GM19463 (cell line): ENCODE measurements at regions not wholly inside any gene's neighbourhood (a gene's known extent, or its start where the extent isn't known, plus 50 kb on each side); places are given as distances from the start of the nearest gene placed in this dataset.
"Not testable (repeated sequence)": the region's sequence is repeated elsewhere in the genome, so short reads cannot be mapped to it uniquely, and the experiment has no call there.

Experiments used
- ATAC-seq: cut with Tn5 transposase; IDR thresholded peaks from one replicate; pipeline ENCODE4 v1.9.1; 2021; ENCODE audit warnings: mild to moderate bottlenecking, moderate library complexity; ENCODE audit not compliant: unreplicated experiment

DNA sequence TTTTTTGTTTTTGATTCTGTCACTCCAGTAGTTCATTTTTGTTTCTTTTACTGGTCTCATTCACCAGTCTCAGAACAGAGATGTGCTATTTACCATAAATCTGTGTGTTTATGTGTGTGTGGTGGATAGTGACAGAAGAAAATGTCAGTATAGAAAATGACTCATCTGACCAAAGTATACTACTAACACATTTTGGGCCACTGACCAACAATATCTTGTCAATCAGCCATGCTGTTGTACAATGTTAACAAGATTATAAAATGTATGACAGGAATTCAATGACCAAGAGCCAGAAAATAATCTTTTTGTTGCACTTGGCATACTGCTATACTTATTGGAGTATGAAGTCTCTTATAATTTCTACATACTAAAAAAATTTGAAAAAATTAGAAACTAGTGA, 1081.4 kb upstream of the NRXN1 start:
- no peak for ATAC-seq

DNA sequence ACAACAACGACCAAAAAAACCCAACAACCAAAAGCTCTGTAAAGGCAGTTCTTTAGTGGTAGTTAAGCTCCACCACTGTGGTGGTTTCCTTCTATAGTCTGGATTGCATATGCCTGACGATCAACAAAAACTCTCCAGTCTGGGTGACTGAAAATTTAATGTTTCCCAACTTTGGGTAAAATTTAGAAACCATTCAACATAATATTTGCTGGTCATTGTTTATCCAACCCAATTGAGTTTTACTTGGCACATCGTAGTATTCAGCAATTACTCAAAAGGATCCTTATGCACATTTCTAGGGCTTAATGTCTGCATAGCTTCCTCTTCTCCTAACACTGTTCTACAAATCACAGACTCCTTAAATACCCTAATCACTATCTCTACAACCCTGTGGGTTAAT, 1080.2 kb upstream of the NRXN1 start:
- no peak for ATAC-seq

DNA sequence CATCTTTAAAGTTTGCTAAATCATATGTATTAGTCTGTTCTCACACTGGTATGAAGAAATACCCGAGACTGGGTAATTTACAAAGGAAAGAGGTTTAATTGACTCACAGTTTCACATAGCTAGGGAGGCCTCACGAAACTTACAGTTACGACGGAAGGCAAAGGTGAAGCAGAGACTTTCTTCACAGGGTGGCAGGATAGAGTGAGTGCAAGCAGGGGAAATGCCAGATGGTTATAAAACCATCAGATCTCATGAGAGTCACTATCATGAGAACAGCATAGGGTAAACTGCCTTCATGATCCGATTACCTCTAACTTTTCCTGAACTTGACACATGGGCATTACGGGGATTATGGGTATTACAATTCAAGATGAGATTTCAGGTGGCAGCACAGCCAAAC, 1075.2 kb upstream of the NRXN1 start:
- no peak for ATAC-seq

DNA sequence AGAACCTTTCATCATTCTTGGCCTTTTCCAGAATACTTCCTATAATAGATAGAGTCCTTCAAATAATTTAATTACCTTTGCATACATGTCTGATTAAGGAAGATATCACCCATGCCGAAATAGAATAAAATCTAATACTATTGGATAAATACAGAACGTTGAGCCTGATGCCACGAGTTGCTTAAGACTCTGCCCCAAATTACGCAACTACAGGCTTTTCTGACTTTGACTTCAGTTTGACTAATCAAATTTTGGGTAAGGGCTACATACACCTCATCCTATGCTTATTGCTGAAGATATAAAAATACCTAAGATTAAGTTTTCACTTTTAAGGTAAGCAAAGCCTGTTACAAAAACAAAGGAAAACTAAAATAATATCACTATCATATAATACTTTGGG, 1065.1 kb upstream of the NRXN1 start:
- no peak for ATAC-seq

DNA sequence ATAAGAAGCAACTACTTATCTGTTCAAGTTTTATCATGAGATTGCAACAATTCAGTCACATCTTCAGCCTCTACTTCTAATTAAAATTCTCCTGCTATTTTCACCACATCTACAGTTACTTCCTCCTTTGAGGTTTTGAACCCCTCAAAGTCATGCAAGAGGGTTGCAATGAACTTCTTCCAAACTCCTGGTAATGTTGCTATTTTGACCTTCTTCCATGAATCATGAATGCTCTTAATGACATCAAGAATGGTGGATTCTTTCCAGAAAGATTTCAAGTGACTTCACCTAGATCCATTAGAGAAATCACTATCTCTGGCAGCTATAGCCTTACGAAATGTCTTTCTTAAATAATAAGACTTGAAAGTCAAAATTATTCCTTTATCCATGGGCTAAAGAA, 1052.8 kb upstream of the NRXN1 start:
- no peak for ATAC-seq

DNA sequence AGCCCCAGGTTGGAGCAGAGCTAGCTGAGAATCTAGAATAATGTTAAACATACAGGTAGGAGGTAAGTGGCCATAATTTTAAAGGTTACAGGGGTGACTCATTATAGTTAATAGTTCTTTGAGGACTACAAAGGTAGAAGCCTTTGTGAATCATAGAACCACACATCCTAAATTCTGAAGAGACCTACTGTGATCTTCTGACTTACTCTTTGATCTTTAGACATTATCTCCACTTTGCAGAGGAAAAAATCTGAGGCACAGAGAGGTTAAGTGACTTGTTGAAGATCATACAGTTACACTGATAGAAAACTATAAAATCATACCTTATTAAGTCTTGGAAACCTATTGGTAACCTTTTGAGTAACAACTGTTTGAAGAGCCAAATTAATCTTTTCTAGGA, 1051.3 kb upstream of the NRXN1 start:
- no peak for ATAC-seq

DNA sequence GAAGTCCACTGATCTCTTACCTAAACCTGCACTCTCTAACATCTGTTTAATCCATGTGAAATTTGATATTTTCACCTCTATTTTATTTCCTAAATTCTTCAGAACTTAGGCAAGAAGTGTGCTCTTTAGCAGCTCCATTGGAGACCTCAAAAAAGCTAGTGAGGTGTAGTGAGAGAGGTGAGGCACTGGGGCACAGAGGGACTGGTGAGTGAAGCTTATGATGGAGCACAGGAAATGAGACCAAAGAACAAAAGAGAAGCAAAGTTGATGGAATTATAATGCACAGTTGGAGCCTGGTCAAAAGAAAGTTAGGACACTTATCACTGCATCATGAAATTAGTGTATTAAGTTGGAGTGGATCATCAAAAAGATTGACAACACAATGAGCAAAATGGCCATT, 1050.7 kb upstream of the NRXN1 start:
- no peak for ATAC-seq

DNA sequence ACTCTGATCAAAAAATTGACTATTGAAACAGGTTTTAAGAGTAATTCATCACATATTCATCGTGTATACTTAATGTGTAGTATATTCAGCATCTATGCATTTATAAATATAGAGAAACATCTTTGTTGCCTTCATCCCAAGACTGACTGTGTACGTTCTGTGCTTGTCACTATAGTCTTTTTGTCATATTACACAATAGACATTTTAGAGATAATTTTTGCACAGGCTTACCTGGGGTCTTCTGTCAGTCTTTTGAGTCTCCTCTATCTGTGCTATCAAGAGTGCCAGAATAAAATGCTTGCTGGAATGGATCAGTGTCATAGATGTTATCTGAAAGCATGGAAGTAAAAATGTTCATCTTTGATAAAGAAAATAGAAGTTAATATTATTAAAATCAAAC, 1047.7 kb upstream of the NRXN1 start:
- no peak for ATAC-seq

DNA sequence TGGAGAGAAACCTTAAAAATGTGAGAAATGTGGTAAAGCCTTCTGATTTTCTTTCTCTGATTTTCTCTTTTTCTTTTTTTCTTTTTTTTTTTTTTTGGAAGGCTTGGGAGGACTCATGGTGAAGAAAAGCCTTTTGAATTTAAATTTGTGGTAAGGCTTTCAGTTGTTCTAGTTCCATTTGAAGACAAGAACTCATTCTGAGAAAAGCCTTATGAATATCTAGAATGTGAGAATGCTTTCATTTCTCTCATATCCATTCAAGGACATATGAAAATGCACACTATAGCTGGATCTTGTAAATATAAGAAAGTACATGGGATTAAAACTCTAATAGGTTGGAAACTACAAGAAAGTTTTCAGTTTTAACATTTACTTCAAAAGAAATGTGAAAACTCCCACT, 1045.2 kb upstream of the NRXN1 start:
- no peak for ATAC-seq

DNA sequence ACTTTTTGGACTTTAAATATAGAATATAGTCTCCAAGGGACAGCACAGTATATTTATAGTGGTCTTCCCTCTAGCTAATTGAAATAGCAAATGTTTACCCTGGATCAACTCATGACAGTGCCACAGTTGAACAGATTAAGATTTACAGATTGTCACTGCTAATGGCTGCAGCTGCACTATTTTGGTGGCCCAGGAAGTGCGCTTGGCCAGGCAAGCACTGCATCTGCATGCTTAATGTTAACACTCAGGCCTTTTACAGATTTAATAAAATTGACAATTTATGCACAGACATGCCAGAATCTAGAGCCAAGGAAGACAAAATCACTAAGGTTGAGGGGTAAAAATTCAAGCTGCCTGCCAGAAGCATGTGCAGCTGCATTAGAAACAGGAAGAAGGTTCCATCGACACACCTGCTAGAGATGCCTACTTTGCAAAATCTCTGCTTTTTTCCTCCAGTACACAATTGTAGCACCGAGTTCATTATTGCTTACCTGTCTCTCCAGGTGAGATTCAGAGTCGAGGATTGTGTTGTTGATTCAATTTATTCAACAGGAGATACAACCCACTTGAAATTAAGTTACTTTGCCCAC, 1042.3 kb upstream of the NRXN1 start:
- no peak for ATAC-seq

DNA sequence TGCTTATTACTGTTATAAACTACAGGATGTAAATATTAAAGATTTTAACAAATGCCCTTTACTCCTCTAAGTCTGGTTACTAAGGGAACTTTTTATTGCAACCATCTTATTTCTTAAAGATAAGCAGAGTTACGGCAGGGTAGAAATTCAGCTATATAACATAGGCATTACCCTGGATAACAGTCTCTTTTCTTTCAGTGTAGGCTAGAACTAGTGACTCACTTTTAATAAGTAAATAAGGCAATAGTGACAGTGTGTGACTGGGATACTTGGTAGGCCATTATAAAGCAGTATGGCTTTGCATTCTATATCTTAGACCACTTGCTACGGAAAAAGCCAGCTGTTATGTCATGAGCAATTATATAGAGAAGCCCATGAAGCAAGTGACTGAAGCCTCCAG, 1041.0 kb upstream of the NRXN1 start:
- no peak for ATAC-seq

DNA sequence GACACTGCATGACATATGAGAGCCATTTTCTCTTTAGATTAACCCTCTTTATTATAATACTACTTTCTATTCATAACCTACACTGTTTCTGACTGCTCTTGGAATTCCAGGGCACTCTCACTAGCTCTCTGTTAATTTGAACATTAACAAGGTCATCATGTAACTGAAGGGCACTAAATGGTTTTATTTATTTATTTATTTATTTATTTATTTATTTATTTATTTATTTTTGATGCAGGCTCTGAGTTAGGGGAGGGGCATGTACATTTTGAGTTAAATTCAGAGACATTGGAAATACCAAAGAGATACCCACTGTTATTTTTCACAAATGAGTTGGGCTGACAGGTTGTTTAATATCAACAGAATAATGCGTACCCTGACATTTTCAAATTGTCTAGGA, 1038.7 kb upstream of the NRXN1 start:
- no peak for ATAC-seq

DNA sequence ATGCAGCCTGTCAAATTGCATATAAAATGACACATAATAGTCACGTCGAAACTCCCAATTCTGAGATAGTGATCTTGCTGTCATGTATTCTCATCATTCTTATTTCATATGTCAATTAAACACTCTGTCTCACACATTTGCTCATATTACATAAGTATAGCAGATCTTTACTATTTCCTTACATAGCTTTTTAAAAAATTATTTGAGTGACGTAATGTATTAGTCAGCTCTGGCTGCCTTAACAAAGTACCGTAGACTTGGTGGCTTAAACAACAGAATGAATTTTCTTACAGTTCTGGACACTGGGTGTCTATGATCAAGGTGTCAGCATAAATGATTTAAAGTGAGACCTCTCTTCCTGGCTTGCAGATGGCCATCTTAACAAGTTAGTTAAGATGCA, 1032.3 kb upstream of the NRXN1 start:
- no peak for ATAC-seq

DNA sequence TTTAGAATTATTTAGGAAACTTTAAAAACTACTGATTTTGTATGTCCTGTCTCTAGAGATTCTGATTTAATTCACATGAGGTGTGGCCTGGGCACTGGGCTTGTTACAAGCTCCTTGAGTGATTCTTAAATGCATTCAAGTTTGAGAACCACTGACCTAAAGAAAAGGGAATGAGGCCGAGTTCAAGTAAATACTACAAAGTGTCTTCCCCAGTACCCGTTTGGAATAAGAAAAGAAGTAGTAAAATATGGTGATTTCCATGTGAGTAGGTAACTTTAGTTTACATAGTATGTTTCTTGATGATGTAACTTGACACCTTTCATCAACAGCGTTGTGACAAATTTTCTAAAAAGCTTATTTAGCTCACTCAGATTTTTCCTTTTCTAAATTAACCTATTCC, 1022.9 kb upstream of the NRXN1 start:
- ATAC-seq = no peak

DNA sequence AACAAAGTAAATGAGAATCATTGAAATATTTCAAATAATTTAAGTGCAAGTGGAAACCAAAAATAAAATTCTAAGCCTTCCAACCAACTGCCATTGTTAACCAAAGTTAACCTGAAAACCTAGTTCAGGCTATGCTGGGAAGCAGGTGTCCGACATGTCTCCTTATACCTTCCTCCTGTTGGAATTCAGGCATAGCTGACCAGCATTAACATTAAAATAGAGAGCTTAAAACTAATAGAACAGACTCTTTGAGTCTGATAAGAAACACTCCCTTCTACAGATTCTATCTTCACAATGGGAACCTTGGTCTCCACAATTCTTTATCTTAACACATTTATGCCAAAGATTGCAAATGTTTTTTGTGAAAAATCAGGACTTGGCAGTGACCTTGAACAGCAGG, 1004.9 kb upstream of the NRXN1 start:
- ATAC-seq = no peak

DNA sequence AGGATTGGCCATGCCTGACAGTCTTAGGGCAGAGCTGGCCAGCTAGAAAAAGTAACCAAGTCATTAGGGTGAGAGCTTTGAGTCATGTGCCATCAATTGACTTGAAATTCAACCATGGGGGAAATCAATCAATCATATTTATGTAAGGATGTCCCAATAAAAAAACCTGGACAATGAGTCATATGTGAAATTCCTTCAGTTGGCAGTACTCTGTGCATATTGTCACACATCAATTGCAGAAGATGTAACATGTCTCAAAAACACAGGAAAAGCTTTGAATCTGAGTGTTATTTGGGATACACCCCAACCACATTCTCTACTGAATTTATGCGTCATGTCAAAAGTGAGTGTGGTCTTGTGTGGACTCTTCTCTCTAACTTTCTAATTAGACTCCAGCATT, 1004.1 kb upstream of the NRXN1 start:
- no peak for ATAC-seq

DNA sequence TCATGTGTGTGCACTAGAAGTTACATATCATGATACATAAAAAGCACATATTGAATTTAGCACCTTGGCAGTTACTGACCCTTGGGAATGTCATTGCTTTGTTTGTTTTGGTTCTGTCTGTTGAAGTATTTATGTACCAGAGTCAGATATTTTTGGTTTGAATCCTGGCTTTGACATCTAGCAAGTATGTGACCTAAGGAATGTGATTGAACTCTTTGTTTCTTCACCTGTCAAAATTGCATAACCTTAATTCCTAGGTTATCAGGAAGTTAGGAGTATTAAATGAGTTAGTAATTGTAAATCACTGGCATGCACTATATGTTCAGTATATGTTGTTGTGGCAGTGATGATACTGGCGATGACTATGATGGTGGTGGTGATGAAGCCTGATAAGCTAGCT, 1003.5 kb upstream of the NRXN1 start:
- no peak for ATAC-seq

DNA sequence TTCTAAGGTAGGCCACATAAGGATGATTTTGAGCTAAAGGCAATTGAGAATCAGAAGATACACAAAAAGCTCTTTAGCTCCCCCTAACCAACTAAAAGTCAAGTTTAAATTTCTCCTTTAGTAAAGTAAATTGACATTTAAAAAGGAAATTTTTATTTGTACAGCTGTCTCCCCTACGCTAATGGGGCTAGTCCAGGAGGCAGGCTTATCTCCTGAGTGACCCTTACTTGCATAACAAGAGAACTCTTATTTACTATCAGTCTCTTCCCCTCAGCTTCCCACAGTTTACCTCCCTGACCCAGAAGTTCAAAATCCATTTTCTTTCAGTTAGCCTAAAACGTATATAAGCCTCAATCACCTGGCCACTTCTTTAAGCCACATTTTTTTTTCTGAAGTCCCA, 1002.8 kb upstream of the NRXN1 start:
- no peak for ATAC-seq

DNA sequence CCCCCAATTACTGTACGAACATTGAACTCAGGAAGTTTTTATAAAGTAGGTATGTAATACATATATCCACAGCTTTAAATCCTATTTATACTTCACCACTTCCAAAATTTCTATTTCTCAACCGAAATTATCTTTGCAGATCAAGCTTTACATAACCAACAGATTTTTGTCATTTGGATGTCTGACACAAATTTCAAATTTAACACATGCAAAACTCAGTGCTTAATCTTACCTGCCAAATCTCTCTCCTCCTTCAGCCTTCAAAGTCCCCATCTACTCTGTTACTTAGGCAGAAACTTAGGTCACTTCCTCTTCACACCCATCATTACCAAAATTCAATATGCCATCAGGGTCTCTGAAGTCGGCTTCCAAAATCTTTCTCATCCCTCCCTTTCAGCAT, 990.1 kb upstream of the NRXN1 start:
- no peak for ATAC-seq

DNA sequence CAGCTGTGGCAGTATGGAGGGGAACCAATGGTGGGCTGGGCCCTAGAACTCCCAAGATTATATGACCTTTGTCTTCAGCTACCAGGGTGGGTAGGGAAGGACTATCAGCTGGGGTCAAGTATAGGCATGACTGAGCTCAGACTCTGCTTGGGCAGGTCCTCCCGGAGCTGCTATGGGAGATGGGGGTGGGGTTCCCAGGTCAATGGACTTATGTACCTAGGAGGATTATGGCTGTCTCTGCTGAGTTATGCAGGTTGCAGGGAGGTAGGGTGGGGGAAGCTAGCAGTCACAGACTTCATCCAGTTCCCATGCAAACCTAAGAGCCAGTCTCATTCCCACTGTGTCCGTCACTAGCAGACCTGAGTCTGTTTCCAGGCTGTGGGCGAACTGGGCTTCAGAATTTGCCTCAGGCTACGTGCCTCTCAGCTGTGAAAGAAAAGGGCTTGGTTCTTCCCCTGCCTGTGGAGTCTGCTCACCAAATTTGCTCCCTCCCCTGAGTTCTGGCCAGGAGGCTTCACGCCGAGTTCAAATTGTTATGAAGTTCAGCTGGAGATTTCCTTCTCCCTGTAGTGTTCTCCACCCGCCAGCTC, 985.8 kb upstream of the NRXN1 start:
- ATAC-seq = no peak

DNA sequence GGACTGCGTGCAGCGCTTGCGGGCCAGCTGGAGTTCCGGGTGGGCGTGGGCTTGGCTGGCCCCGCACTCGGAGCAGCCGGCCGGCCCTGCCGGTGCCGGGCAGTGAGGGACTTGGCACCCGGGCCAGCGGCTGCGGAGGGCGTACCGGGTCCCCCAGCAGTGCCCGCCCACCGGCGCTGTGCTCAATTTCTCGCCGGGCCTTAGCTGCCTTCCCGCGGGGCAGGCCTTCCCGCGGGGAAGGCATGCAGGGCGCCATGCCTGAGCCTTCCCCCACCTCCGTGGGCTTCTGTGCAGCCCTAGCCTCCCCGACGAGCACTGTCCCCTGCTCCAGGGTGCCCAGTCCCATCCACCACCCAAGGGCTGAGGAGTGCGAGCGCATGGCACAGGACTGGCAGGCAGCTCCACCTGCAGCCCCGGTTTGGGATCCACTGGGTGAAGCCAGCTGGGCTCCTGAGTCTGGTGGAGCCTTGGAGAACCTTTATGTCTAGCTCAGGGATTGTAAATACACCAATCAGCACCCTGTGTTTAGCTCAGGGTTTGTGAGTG, 975.0 kb upstream of the NRXN1 start:
- not testable (repeated sequence) for ATAC-seq

DNA sequence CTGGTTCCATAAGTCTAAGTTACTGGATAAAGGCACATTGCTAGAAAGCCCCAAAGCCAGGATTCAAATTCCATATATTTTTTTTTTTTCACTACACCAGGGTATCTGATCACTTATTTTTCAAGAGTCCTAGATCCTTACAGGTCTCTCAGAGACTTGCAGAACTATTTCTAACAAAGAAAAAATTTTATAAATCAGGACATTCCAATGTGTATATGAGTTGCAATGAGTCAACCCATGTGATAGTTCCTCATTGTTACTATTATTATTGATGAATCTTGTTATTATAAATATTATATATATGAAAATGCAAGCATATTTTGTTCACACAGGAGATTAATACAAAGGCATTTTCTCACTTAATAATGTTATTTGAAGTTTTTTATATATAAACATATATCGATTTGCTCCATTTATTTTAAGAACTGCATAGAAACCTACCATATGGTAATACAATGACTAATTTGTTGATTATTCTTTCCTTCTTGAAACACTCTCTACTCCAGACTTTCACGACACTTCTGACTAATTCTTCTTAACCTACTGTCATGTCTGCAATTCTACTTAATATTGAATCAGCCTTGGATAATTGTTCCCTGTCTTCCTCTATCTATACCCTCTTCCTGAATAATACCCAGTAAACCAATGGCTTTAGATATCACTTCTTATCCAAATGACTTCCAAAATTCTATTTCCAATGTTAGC, 968.4 kb upstream of the NRXN1 start:
- ATAC-seq = no peak
